ENCODE measurements at regions not wholly inside any gene's neighbourhood (a gene's known extent, or its start where the extent isn't known, plus 50 kb on each side); places are given as distances from the start of the nearest gene placed in this dataset.

- no peak for TF ChIP-seq ZHX1 (CRISPR knock-in tag; IDR thresholded peaks at IDR 0.05; ENCODE audit: low read depth)
- TF ChIP-seq EP300 (IDR thresholded peaks at IDR 0.05; ENCODE audit: low read depth in 2 of 2, low read length in 2 of 2): no peak
- no peak for TF ChIP-seq EP300 (CRISPR knock-in tag; IDR thresholded peaks at IDR 0.05; ENCODE audit: borderline replicate concordance)
- TF ChIP-seq ZBTB34 (CRISPR knock-in tag; IDR thresholded peaks at IDR 0.05): no peak
- no peak for TF ChIP-seq NR2C2 (CRISPR knock-in tag; IDR thresholded peaks at IDR 0.05; ENCODE audit: borderline replicate concordance)
- TF ChIP-seq PHF8 (CRISPR knock-in tag; IDR thresholded peaks at IDR 0.05): no peak
- TF ChIP-seq ZNF382 (CRISPR knock-in tag; IDR thresholded peaks at IDR 0.05; ENCODE audit: borderline replicate concordance): no peak
- TF ChIP-seq TCF7 (IDR thresholded peaks at IDR 0.05; ENCODE audit: low read depth): no peak
Measured at GRCh38 chr6:150458579-150458978, 89.8 kb downstream of the IYD start.

Measured in HepG2 (cell line).